ENCODE measurements at regions not wholly inside any gene's neighbourhood (a gene's known extent, or its start where the extent isn't known, plus 50 kb on each side); places are given as distances from the start of the nearest gene placed in this dataset.
"Not testable (repeated sequence)": the region's sequence is repeated elsewhere in the genome, so short reads cannot be mapped to it uniquely, and the experiment has no call there.

- peak; percentile 69 for DNase-seq (ENCODE audit: low spot score)
Measured at GRCh38 chrX:113929004-113929403, 654.9 kb upstream of the HTR2C start.

GRCh38 chrX:113920661-113921060 lies 663.2 kb upstream of the HTR2C start:
- DNase-seq (ENCODE audit: low spot score), result peak; percentile 9

GRCh38 chrX:113919387-113919786 lies 664.5 kb upstream of the HTR2C start:
- no peak for DNase-seq (ENCODE audit: low spot score)

- no peak for DNase-seq (ENCODE audit: low spot score)
Measured at GRCh38 chrX:113906168-113906567, 677.7 kb upstream of the HTR2C start.

GRCh38 chrX:113892891-113893290 lies 691.0 kb upstream of the HTR2C start:
- DNase-seq (ENCODE audit: low spot score), result no peak

- no peak for DNase-seq (ENCODE audit: low spot score)
Measured at GRCh38 chrX:113892401-113892800, 691.5 kb upstream of the HTR2C start.

- DNase-seq (ENCODE audit: low spot score), result no peak
Measured at GRCh38 chrX:113873056-113873455, 710.8 kb upstream of the HTR2C start.

GRCh38 chrX:113868711-113869110 lies 715.2 kb upstream of the HTR2C start:
- DNase-seq (ENCODE audit: low spot score), result peak; percentile 54

- peak; percentile 19 for DNase-seq (ENCODE audit: low spot score)
Measured at GRCh38 chrX:113868177-113868576, 715.7 kb upstream of the HTR2C start.

- DNase-seq (ENCODE audit: low spot score), result no peak
Measured at GRCh38 chrX:113849408-113849807, 734.5 kb upstream of the HTR2C start.

- DNase-seq (ENCODE audit: low spot score), result peak; percentile 11
Measured at GRCh38 chrX:113833096-113834055, 750.5 kb upstream of the HTR2C start.

GRCh38 chrX:113828470-113828869 lies 755.4 kb upstream of the HTR2C start:
- no peak for DNase-seq (ENCODE audit: low spot score)

GRCh38 chrX:113818346-113818745 lies 765.5 kb upstream of the HTR2C start:
- no peak for DNase-seq (ENCODE audit: low spot score)

- DNase-seq (ENCODE audit: low spot score), result no peak
Measured at GRCh38 chrX:113804819-113805218, 779.1 kb upstream of the HTR2C start.

GRCh38 chrX:113804291-113804690 lies 779.6 kb upstream of the HTR2C start:
- no peak for DNase-seq (ENCODE audit: low spot score)

- DNase-seq (ENCODE audit: low spot score), result no peak
Measured at GRCh38 chrX:113802837-113803236, 781.0 kb upstream of the HTR2C start.

GRCh38 chrX:113800955-113801354 lies 782.9 kb upstream of the HTR2C start:
- no peak for DNase-seq (ENCODE audit: low spot score)

GRCh38 chrX:113793563-113793962 lies 790.3 kb upstream of the HTR2C start:
- DNase-seq (ENCODE audit: low spot score), result no peak

- no peak for DNase-seq (ENCODE audit: low spot score)
Measured at GRCh38 chrX:113790987-113791386, 792.9 kb upstream of the HTR2C start.

- DNase-seq (ENCODE audit: low spot score), result not testable (repeated sequence)
Measured at GRCh38 chrX:113784754-113785153, 799.1 kb upstream of the HTR2C start.

- no peak for DNase-seq (ENCODE audit: low spot score)
Measured at GRCh38 chrX:113770806-113771205, 813.1 kb upstream of the HTR2C start.

GRCh38 chrX:113770071-113770470 lies 813.8 kb upstream of the HTR2C start:
- no peak for DNase-seq (ENCODE audit: low spot score)

- no peak for DNase-seq (ENCODE audit: low spot score)
Measured at GRCh38 chrX:113759422-113759821, 824.5 kb upstream of the HTR2C start.

Data from H4 (cell line).